Osteoblast (primary cell): ENCODE measurements at regions not wholly inside any gene's neighbourhood (a gene's known extent, or its start where the extent isn't known, plus 50 kb on each side); places are given as distances from the start of the nearest gene placed in this dataset.

Experiments used
- DNase-seq: peaks from one replicate; pipeline ENCODE4 v3.0.0; 2011; ENCODE audit warnings: low spot score, mixed read lengths; ENCODE audit not compliant: insufficient read length; ENCODE audit errors: missing footprints
- H2AFZ ChIP-seq: 2 replicates; pipeline ENCODE4 v1.6.0; 2011; ENCODE audit warnings: mild to moderate bottlenecking, low read length
- H3K27ac ChIP-seq: 2 replicates; pipeline ENCODE4 v1.5.1; 2011; ENCODE audit warnings: mild to moderate bottlenecking, low read depth, low read length, moderate library complexity
- H3K27me3 ChIP-seq: 2 replicates; pipeline ENCODE4 v1.6.0; 2012; ENCODE audit warnings: mild to moderate bottlenecking, control low read depth, inconsistent platforms, low read length, moderate library complexity; ENCODE audit not compliant: insufficient read depth
- H3K36me3 ChIP-seq: 2 replicates; pipeline ENCODE4 v1.5.1; 2011; ENCODE audit warnings: mild to moderate bottlenecking, low read length, control low read depth, moderate library complexity; ENCODE audit not compliant: insufficient read depth
- H3K4me1 ChIP-seq: 2 replicates; pipeline ENCODE4 v1.5.1; 2011; ENCODE audit warnings: mild to moderate bottlenecking, low read length, control low read depth, moderate library complexity; ENCODE audit not compliant: insufficient read depth
- H3K4me2 ChIP-seq: 2 replicates; pipeline ENCODE4 v1.6.0; 2011; ENCODE audit warnings: mild to moderate bottlenecking, low read length; ENCODE audit not compliant: insufficient read depth
- H3K4me3 ChIP-seq: fragments of 200-600 bp; sonication (generic); 3 replicates; pipeline ENCODE4 v1.5.1; 2012; ENCODE audit warnings: mild to moderate bottlenecking, low read length, inconsistent platforms; ENCODE audit not compliant: insufficient read depth
- H3K79me2 ChIP-seq: 2 replicates; pipeline ENCODE4 v1.6.0; 2012; ENCODE audit warnings: mild to moderate bottlenecking, low read length, control low read depth, inconsistent platforms; ENCODE audit not compliant: insufficient read depth
- H3K9me3 ChIP-seq: 2 replicates; pipeline ENCODE4 v1.5.1; 2011; ENCODE audit warnings: low read depth, low read length, control low read depth
- H4K20me1 ChIP-seq: 2 replicates; pipeline ENCODE4 v1.6.0; 2012; ENCODE audit warnings: mild to moderate bottlenecking, low read length, control low read depth; ENCODE audit not compliant: insufficient read depth
- CTCF ChIP-seq: IDR thresholded peaks from 2 replicates; pipeline ENCODE4 v1.5.1; 2011; ENCODE audit warnings: mild to moderate bottlenecking, low read depth, low read length, moderate library complexity; ENCODE audit errors: extremely low read depth

- Histone ChIP-seq H4K20me1 (no peaks in the 10 kb centered on the region), H3K4me3 (no peak overlapping the region), H3K9me3 (no peaks in the 10 kb centered on the region), H2AFZ (no peak overlapping the region), H3K4me2 (no peak overlapping the region), H3K79me2 (no peaks in the 10 kb centered on the region), H3K27ac (no peak overlapping the region), H3K4me1 (no peaks in the 10 kb centered on the region), H3K27me3 (no peaks in the 10 kb centered on the region), H3K36me3 (no peaks in the 10 kb centered on the region)
- no peak for DNase-seq
- TF ChIP-seq CTCF, result no peak
These were observed 409.7 kb upstream of the PRMT6 start for GRCh38 chr1:106646816-106647215.

GRCh38 chr1:106651028-106651762 is 405.3 kb upstream of the PRMT6 start:
- no peak overlapping the region for H3K4me3 ChIP-seq
- H3K36me3 ChIP-seq, result no peaks in the 10 kb centered on the region
- no peaks in the 10 kb centered on the region for H3K79me2 ChIP-seq
- no peak overlapping the region for H3K4me2 ChIP-seq
- TF ChIP-seq CTCF, result no peak
- H3K27ac ChIP-seq, result no peak overlapping the region
- H3K27me3 ChIP-seq, result no peaks in the 10 kb centered on the region
- H3K4me1 ChIP-seq, result no peaks in the 10 kb centered on the region
- no peaks in the 10 kb centered on the region for H3K9me3 ChIP-seq
- DNase-seq, result no peak
- no peaks in the 10 kb centered on the region for H4K20me1 ChIP-seq
- H2AFZ ChIP-seq, result no peak overlapping the region

GRCh38 chr1:106659490-106660244 is 396.8 kb upstream of the PRMT6 start:
- no peak overlapping the region for H2AFZ ChIP-seq
- H3K9me3 ChIP-seq, result no peaks in the 10 kb centered on the region
- H3K79me2 ChIP-seq, result no peaks in the 10 kb centered on the region
- H4K20me1 ChIP-seq, result no peaks in the 10 kb centered on the region
- H3K4me1 ChIP-seq, result no peaks in the 10 kb centered on the region
- H3K4me3 ChIP-seq, result no peak overlapping the region
- H3K36me3 ChIP-seq, result no peaks in the 10 kb centered on the region
- no peak for DNase-seq
- no peak overlapping the region for H3K27ac ChIP-seq
- H3K27me3 ChIP-seq, result no peaks in the 10 kb centered on the region
- TF ChIP-seq CTCF, result no peak
- H3K4me2 ChIP-seq, result no peak overlapping the region

- TF ChIP-seq CTCF, result no peak
- Histone ChIP-seq H3K27me3 (no peaks in the 10 kb centered on the region), H3K79me2 (no peaks in the 10 kb centered on the region), H2AFZ (no peak overlapping the region), H3K4me3 (no peak overlapping the region), H3K4me2 (no peak overlapping the region), H4K20me1 (no peaks in the 10 kb centered on the region), H3K27ac (no peak overlapping the region), H3K36me3 (no peaks in the 10 kb centered on the region), H3K9me3 (no peaks in the 10 kb centered on the region), H3K4me1 (no peaks in the 10 kb centered on the region)
- no peak for DNase-seq
These were observed 380.9 kb upstream of the PRMT6 start for GRCh38 chr1:106675558-106675957.
